Pulmonary artery endothelial cell (primary cell): ENCODE measurements at regions not wholly inside any gene's neighbourhood (a gene's known extent, or its start where the extent isn't known, plus 50 kb on each side); places are given as distances from the start of the nearest gene placed in this dataset.
"Not testable (repeated sequence)": the region's sequence is repeated elsewhere in the genome, so short reads cannot be mapped to it uniquely, and the experiment has no call there.

ENCODE experiments used
- DNase-seq: peaks from one replicate; pipeline ENCODE4 v3.0.0-alpha.2; 2011; ENCODE audit warnings: low read depth, low spot score

GRCh38 chr12:25866586-25867378 lies 91.7 kb upstream of the RASSF8 start:
- DNase-seq, result no peak

GRCh38 chr12:25868193-25868592 lies 90.3 kb upstream of the RASSF8 start:
- no peak for DNase-seq

GRCh38 chr12:25872137-25872536 lies 86.3 kb upstream of the RASSF8 start:
- DNase-seq, result no peak

GRCh38 chr12:25875661-25876060 lies 82.8 kb upstream of the RASSF8 start:
- no peak for DNase-seq

DNA sequence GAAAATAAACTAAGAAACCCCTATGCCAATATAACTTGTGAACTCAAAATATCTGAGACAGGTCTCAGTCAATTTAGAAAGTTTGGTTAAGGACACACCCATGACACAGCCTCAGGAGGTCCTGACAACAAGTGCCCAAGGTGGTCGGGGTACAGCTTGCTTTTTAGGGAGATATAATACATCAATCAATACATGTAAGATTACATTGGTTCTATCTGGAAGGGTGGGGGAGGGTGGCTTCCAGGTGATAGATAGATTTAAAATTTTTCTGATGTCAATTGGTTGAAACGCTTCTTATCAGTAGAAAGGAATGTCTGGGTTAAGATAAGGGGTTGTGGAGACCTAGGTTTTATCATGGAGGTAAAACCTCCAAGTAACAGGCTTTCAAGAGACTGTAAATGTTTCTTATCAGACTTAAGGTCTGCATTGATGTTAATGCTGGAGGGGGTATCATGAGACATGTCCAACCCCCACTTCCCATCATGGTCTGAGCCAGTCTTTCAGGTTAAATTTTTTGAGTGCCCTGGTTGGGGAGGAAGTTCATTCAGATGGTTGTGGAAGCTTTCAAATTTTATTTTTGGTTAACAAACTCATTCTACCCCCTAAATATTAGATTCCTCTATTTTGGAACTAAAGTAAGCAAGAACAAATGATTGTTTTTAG lies 82.0 kb upstream of the RASSF8 start:
- no peak for DNase-seq

GRCh38 chr12:25877446-25877845 lies 81.0 kb upstream of the RASSF8 start:
- DNase-seq, result no peak

DNA sequence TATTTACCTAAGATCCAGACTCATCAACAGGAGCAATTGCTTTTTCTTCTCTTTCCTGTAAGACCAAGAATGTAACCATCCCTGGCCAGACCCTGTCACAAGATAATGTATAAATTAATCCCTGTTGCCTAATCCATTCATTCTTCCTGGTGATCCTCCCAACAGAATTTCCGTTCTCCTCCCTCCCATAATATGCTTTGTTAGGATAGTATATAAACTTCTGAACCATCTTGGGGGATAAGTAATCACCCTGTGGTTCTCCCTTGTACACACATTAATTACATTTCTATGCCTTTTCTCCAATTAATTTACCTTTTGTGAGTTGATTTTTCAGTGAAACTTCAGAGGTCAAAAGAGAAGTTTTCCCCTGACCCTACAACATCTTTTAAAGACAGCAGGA lies 76.2 kb upstream of the RASSF8 start:
- no peak for DNase-seq

DNA sequence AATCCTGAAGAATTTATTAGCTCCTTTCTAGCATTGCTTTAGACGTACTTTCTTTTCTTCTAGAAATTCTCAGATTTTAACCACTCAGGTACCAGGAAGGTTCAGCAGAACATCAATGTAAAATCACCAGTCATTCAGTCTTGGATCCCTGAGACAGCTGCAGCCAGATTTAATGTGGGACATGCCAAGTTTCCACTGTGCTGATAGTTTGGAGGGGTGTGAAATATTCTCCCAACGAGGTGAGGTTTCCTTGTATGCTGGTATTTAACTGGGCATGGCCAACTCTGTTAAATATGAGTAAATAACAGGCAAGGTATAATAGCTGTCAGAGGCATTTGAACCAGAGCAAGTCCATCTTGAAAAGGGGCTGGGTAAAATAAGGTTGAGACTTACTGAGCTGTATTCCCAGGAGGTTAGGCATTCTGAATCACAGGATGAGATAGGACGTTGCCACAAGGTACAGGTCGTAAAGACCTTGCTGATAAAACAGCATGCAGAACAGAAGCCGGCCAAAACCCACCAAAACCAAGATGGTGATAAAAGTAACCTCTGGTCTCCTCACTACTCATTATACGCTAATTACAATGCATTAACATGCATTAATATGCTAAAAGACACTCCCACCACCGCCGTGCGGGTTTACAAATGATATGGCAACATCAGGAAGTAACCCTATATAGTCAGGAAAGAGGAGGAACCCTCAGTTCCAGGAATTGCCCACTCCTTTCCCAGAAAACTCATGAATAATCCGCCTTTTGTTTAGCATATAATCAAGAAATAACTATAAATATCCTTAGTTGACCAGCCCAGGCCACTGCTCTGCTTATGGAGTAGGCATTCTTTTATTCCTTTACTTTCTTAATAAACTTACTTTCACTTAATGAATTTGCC lies 75.2 kb upstream of the RASSF8 start:
- DNase-seq, result no peak

- DNase-seq, result no peak
Measured at GRCh38 chr12:25884024-25884919, 74.2 kb upstream of the RASSF8 start.

- DNase-seq, result no peak
Measured at GRCh38 chr12:25884920-25885234, 73.6 kb upstream of the RASSF8 start.

DNA sequence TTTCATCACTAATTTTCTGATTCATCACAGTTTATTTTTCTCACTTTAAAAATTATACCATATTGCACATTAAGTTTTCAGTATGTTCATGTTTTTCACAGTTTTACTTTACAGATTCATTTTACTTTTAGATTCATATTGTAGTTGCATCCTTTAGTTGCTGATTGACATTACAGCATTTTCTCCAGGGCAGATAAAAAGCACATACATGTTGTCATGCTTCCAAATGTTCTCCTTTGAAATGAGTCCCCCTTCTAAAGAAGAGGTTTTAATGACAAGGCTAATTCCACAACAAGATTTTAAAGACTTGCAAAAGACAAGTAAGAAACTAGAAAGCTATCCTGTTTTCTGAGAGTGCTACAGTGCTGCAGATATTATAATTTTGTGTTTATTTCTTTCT lies 72.1 kb upstream of the RASSF8 start:
- DNase-seq, result no peak

DNA sequence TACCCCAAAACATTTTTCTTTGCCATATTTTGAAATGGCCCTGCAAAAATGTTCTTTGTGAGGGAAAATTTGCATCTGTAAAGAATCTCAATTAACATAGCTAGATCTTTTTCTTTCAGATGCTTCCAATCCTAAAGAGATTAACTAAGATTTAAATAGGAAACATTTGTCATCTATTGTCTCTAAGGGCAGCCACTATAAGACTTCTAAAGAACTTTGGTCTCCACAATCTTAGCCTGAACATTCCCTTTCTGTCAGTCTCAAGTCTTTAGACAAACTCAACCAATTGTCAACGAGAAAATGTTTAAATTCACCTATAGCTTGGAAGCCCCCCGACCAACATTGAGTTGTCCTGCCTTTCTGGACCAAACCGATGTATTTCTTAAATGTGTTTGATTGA lies 71.1 kb upstream of the RASSF8 start:
- DNase-seq, result no peak

- no peak for DNase-seq
Measured at GRCh38 chr12:25889185-25889584, 69.3 kb upstream of the RASSF8 start.

DNA sequence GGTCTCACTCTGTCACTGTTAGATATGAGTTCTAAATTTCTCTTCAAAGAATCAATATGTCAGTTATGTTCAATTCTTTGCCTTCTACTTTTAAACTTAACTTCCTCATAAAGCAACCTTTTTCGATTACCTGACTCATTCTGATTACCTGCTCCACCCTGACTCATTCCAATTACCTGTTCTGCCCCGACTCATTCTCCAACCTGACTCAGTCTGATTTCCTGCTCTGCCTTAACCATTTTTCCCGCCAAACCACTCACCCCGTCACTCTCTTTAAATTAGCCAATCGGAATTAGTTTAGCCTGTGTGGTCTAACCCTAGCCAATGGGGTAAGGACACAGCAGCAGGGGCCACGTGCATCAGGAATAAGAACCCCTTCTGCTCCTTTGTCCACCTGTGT lies 67.4 kb upstream of the RASSF8 start:
- not testable (repeated sequence) for DNase-seq

DNA sequence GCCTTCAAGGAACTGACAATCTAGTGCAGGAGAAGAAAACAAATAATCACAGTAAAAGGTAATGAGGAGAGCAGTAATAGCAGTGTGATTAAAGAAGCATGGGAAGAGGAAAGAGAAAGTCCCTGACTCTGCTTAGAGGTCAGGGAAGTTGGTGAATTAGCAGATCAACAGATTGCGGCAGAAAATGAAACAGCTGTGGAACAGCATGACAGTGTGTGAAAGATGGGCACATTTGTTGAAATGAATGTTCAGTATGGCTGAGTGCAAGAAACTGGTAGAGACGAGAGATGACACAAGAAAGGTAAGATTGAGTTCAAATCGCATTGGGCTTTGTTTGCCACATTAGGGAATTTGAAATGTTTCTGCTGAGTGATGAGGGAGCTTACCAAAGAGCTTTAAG lies 63.7 kb upstream of the RASSF8 start:
- DNase-seq, result no peak

DNA sequence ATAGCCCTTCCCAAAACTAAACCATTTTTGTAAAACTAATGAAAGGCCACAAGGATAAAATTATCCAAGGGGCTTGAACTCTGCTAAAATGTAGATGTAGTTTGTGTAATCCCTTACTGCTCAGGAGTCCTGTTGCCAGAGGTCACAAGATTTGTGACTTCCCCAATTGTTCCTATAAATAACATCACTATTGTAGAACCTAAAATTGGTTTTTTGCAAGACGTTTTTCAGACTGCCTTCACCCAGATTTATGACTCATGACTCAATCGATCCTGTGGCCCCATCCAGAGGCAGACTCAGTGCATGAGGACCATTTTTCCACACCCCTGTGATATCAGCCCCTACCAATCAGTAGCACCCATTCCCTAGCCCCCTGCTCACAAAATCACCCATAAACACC lies 61.5 kb upstream of the RASSF8 start:
- no peak for DNase-seq

- DNase-seq, result no peak
Measured at GRCh38 chr12:25903603-25904245, 54.8 kb upstream of the RASSF8 start.

- DNase-seq, result no peak
Measured at GRCh38 chr12:25904442-25904841, 54.0 kb upstream of the RASSF8 start.

DNA sequence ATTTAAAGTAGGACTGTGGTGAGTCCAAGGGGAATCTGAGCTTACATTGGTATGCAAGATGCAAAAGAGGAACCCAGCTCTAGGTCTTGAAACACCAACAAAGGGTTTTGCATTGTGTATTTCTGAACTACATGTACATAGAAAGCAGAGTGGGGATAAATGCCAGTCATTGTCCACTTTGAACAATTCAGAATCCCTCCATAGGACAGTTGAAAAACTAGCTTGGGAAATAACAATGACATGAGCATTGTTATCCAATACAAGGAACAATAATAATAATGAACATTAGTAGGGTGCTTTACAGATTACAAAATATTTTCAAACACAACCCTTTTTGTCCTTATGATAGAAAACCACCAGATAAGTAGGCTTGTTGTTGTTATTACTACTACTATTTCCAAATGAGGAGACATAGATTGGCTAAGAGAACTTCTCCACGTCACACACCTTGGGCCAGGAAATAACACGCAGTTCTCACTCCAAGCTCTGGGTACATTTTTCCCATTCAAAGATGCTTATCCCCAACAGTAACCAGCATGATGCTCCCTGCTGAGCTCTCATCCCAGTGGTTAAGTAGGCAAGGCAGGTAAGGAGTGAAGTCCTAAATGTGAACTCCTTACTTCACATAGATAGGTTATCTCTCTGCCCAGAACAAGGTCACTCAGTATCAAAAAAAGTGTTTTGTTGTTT lies 51.7 kb upstream of the RASSF8 start:
- DNase-seq, result no peak
